ENCODE measurements at regions not wholly inside any gene's neighbourhood (a gene's known extent, or its start where the extent isn't known, plus 50 kb on each side); places are given as distances from the start of the nearest gene placed in this dataset.

DNA sequence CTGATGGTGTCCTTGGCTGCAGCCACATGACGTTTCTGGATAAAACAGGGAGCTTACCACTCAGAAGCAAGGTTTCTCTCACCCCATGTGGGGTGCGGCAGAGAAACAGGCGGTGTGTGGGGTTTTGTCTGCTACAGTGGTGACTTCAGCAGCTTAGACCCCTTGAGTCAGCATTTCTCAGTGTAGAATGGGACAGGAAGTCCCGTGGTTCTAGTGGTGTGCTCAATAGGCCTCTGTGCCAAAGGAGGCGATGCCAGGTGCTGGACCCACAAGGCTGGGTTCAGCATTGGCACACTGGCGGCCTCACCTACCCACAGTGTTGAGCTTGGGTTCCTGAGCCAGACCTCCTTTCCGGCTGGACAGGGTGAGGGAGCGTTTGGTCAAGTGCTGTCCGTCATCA lies 125.2 kb upstream of the SMIM23 start:
- Mint-ChIP-seq H3K27me3 (no peaks in the 10 kb centered on the region), H3K4me1 (ENCODE audit: low read depth) (peaks cover 10% of the 10 kb centered on the region), H3K9me3 (no peaks in the 10 kb centered on the region), H3K27ac (no peak overlapping the region), H3K36me3 (ENCODE audit: low read depth) (no peaks in the 10 kb centered on the region), H3K4me3 (no peak overlapping the region)
- intact Hi-C loops (cut with micrococcal nuclease): no loop called here

DNA sequence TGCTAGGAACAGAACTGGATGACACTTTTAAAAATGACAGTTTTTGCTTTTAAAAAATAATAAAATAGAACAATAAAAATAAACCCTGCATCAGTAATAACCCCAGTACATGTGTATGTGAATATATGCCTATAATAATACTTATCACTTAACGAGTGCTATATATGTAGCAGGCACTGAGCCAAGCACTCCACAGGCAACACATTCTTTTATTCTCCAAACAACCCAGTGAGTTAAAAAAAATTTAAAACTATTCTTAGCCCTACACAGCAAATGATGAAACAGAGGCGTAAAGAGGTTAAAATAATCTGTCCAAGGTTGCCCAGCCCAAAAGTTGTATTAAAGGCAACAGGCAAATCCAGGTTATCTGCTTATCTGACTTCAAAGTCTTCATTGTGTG lies 124.5 kb upstream of the SMIM23 start:
- Mint-ChIP-seq H3K4me1 (ENCODE audit: low read depth) (peaks cover 10% of the 10 kb centered on the region), H3K36me3 (ENCODE audit: low read depth) (no peaks in the 10 kb centered on the region), H3K27ac (no peak overlapping the region), H3K27me3 (no peaks in the 10 kb centered on the region), H3K4me3 (no peak overlapping the region), H3K9me3 (no peaks in the 10 kb centered on the region)
- intact Hi-C loops (cut with micrococcal nuclease): no loop called here

DNA sequence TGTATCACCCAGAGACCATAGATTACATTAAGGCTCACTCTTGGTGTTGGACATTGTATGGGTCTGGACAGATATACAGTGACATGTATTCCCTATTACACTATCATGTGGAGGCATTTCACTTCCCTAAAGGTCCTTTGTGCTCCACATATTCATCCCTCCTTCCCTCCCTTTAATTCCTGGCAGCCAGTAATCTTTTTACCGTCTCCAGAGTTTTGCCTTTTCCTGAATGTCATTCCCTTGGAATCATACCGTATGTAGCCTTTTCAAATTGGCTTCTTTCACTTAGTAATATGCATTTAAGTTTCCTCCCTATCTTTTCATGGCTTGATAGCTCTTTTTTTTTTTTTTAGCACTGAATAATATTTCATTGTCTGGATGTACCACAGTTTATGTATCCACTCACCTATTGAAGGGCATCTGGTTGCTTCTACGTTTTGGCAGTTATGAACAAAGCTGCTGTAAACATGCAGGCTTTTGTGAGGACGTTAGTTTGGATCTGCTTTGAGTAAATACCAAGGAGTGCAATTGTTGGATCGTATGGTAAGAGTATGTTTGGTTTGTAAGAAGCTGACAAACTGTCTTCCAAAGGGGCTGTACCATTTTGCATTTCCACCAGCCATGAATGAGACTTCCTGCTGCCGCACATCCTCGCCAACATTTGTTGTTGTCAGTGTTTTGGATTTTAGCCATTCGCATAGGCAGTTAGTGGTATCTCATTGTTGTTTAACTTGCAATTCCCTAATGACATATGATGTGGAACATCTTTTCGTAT lies 122.1 kb upstream of the SMIM23 start:
- intact Hi-C loops (cut with micrococcal nuclease): no loop called here
- no peak overlapping the region for H3K4me3 Mint-ChIP-seq
- peaks cover 10% of the 10 kb centered on the region for H3K4me1 Mint-ChIP-seq (ENCODE audit: low read depth)
- H3K27me3 Mint-ChIP-seq: peaks cover 3% of the 10 kb centered on the region
- H3K9me3 Mint-ChIP-seq: no peaks in the 10 kb centered on the region
- H3K36me3 Mint-ChIP-seq (ENCODE audit: low read depth): no peaks in the 10 kb centered on the region
- H3K27ac Mint-ChIP-seq: no peak overlapping the region

DNA sequence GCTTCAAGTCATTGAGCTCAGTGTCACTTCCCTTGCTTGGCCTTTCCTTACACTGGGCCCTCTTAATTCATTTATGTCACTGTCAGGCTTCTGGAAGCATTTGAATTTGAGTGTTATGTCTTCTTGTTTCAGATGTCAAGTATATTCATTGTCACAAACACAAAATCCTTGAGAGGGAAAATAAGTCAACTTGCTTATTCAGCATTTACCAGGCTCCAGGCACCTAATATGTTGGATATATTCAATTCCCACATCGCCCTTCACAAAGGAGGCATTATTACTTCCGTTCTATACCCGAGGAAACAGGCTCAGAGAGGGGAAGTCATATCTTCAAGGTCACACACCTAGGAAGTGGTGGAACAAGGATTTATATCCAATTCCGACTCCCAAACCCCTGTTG lies 121.1 kb upstream of the SMIM23 start:
- Mint-ChIP-seq H3K9me3 (no peaks in the 10 kb centered on the region), H3K27ac (no peak overlapping the region), H3K36me3 (ENCODE audit: low read depth) (no peaks in the 10 kb centered on the region), H3K4me1 (ENCODE audit: low read depth) (peaks cover 10% of the 10 kb centered on the region), H3K4me3 (no peak overlapping the region), H3K27me3 (peaks cover 3% of the 10 kb centered on the region)
- intact Hi-C loops (cut with micrococcal nuclease): no loop called here

DNA sequence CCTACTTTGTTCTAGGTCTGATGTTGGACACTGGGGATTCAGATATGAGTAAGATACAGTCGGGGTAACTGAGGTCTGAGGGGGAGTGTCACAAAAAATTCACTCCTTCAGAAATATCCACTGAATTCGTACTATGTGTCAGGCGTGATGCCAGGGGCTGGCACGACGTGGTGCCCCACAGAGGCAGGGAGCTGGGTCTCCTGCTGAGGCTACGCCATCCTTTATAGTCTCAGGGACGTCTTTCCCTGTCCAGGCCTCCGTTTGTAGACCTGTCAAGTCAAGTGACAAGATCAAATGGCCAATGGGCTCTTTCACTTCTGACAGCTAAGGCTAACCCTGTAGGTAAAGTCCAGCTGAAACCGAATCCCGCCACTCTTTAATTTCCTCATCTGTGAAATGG lies 118.8 kb upstream of the SMIM23 start:
- no peaks in the 10 kb centered on the region for H3K9me3 Mint-ChIP-seq
- H3K27me3 Mint-ChIP-seq: peaks cover 3% of the 10 kb centered on the region
- H3K36me3 Mint-ChIP-seq (ENCODE audit: low read depth): no peaks in the 10 kb centered on the region
- intact Hi-C loops (cut with micrococcal nuclease): no loop called here
- H3K4me1 Mint-ChIP-seq (ENCODE audit: low read depth): no peaks in the 10 kb centered on the region
- H3K4me3 Mint-ChIP-seq: no peak overlapping the region
- H3K27ac Mint-ChIP-seq: no peak overlapping the region

DNA sequence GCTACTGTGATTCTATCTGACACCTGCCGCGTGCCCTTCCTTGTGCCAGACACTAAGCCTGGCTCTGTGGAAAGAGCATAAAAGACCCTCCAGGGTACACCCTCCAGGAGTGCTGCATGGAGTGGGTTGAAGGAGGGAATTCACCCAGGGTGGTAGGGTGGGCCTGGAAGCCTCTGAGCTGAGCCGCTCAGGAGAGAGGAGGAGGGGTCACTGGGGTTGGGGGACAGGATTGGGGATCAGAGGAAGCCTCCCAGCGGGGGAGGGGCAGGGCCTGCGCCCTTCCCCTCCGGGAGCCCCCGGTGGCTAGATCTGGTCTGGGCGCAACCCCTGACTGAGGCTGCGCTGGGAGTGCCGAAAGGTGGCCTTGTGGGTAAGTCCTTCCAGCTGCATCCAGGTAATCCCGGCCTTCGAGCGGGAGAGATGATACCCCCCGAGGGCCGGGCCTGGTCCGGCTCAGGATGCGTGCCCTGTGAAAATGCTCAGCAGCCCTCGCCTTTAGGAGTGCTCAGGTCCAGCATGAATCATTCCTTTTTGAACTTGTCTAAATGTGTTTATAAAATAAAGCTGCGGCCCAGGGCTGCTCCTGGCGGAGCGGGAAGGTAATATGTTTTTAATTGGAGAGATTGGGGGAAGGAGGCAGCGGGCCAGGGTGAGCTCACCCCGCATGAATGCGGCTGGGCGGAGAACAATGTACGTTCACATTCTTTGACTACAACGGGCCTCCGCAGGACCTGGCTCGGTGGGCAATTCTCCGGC lies 118.1 kb upstream of the SMIM23 start:
- no peaks in the 10 kb centered on the region for H3K9me3 Mint-ChIP-seq
- no peaks in the 10 kb centered on the region for H3K36me3 Mint-ChIP-seq (ENCODE audit: low read depth)
- H3K4me1 Mint-ChIP-seq (ENCODE audit: low read depth): no peaks in the 10 kb centered on the region
- H3K4me3 Mint-ChIP-seq: no peak overlapping the region
- H3K27me3 Mint-ChIP-seq: peaks cover 3% of the 10 kb centered on the region
- no peak overlapping the region for H3K27ac Mint-ChIP-seq
- intact Hi-C loops (cut with micrococcal nuclease): no loop called here

DNA sequence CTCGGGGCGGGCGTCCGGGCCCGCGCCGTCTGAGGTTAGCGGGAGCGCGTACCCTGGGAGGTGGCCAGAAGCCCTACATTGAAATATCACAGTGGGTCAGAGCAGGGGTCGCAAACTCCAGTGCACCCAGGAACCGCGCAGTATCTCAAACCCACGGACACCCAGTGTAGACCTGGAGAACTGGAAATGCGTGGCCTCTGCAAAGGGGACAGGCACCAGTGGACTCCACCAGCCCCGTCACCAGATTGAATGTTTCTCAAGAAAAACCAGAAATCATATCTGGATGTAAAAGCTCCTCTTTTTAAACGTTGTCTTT lies 117.6 kb upstream of the SMIM23 start:
- intact Hi-C loops (cut with micrococcal nuclease): no loop called here
- H3K4me3 Mint-ChIP-seq: no peak overlapping the region
- peaks cover 3% of the 10 kb centered on the region for H3K27me3 Mint-ChIP-seq
- H3K9me3 Mint-ChIP-seq: no peaks in the 10 kb centered on the region
- H3K4me1 Mint-ChIP-seq (ENCODE audit: low read depth): no peaks in the 10 kb centered on the region
- H3K27ac Mint-ChIP-seq: no peak overlapping the region
- H3K36me3 Mint-ChIP-seq (ENCODE audit: low read depth): no peaks in the 10 kb centered on the region

DNA sequence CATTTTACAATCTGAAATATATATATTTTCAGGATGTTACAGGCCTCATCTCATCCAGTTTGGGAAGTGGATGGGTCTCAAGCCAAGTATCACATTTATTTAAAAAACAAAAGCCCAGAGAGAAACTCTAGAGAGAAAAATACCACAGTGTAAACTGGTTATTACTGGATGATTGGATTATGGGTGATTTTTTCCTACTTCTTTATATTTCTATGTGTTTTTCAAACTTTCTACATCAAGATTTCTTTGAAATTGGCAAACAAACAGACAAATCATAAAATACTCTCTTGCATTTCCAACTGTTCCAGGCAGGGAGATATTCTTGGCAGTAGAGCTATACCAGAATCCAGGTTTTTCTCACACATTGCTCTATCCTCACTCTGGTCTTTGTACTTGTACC lies 116.0 kb upstream of the SMIM23 start:
- Mint-ChIP-seq H3K27ac (no peak overlapping the region), H3K4me3 (no peak overlapping the region), H3K27me3 (peaks cover 3% of the 10 kb centered on the region), H3K4me1 (ENCODE audit: low read depth) (no peaks in the 10 kb centered on the region), H3K9me3 (no peaks in the 10 kb centered on the region), H3K36me3 (ENCODE audit: low read depth) (no peaks in the 10 kb centered on the region)
- intact Hi-C loops (cut with micrococcal nuclease): no loop called here

DNA sequence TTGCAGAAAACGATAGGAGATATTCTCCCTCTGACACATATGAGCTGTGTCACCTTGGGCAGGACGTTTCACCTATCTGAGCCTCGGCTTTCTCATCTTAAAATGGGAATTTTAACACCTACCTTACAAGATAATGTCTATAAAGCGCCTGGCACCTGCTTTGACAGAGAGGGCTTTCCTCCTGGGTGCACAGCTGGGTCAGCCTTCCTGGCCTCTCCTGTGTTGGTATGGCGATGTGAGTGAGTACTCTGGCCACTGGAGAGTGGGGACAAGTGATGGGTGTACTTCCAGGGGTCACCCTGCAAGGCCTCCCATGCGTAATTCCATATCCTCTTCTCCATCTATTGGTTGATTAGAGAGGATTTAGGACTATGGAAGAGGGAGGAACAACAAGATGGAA lies 113.1 kb upstream of the SMIM23 start:
- Mint-ChIP-seq H3K36me3 (ENCODE audit: low read depth) (no peaks in the 10 kb centered on the region), H3K27ac (no peak overlapping the region), H3K4me3 (no peak overlapping the region), H3K27me3 (peaks cover 7% of the 10 kb centered on the region), H3K9me3 (no peaks in the 10 kb centered on the region), H3K4me1 (ENCODE audit: low read depth) (peaks cover 20% of the 10 kb centered on the region)
- intact Hi-C loops (cut with micrococcal nuclease): no loop called here

DNA sequence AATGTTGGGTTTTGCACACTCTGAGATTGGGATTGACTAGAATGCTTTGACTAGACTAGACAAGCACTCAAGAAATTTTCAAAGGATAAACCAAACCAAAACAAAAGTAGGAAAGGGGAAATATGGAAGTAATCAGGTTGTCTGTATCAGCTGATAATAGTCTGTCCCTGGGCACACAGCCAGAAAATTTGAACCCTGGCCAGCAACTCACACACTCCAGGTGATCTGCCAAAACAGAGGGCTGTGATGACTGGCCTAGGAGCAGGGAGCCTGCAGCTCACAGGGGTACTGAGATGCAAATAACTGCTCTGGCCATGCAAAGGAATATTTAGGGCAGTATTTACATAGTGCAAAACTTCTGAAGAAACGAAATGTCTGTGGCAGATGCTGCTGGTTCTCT lies 112.3 kb upstream of the SMIM23 start:
- peaks cover 7% of the 10 kb centered on the region for H3K27me3 Mint-ChIP-seq
- no peaks in the 10 kb centered on the region for H3K36me3 Mint-ChIP-seq (ENCODE audit: low read depth)
- H3K4me3 Mint-ChIP-seq: no peak overlapping the region
- H3K27ac Mint-ChIP-seq: no peak overlapping the region
- H3K4me1 Mint-ChIP-seq (ENCODE audit: low read depth): peaks cover 20% of the 10 kb centered on the region
- intact Hi-C loops (cut with micrococcal nuclease): no loop called here
- H3K9me3 Mint-ChIP-seq: no peaks in the 10 kb centered on the region

DNA sequence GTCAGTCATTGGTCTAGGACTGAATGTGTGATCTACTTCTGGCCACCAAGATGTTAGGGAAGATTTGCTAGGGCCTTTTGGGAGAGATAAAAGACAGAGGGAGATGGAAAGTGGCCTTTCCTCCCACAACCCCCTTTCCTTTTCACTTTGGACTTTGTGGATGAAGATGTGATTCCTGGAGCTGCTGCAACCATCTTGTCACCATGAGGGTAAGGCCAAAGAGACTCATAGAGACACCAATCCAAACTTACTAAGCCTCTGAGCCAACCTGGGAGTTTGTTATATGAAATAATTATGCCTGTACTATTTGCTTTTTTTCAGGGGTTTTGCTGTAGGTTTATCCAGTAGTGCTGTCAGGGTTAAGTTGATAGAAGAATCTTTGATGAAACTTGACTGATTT lies 111.8 kb upstream of the SMIM23 start:
- Mint-ChIP-seq H3K9me3 (no peaks in the 10 kb centered on the region), H3K4me1 (ENCODE audit: low read depth) (peaks cover 20% of the 10 kb centered on the region), H3K27me3 (peaks cover 7% of the 10 kb centered on the region), H3K36me3 (ENCODE audit: low read depth) (no peaks in the 10 kb centered on the region), H3K4me3 (no peak overlapping the region), H3K27ac (no peak overlapping the region)
- intact Hi-C loops (cut with micrococcal nuclease): no loop called here

DNA sequence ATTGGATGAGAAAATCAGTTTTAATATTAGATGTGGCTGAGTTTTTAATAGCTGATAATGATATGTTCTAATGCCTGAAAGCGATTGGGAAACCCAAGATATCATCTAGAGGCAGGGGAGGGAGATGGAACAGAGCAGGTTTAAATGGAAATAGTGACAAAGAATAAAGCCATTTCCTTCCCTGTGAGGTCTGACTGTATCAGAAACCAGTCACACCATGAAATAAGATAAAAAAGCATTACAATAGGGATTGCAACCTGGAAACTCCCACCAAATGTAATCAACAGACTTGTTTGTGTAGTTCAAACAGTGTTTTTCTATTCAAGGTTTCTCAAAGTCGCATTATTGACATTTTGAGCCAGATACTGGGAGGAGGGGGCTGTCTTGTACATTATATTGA lies 110.1 kb upstream of the SMIM23 start:
- intact Hi-C loops (cut with micrococcal nuclease): no loop called here
- no peaks in the 10 kb centered on the region for H3K36me3 Mint-ChIP-seq (ENCODE audit: low read depth)
- H3K4me3 Mint-ChIP-seq: no peak overlapping the region
- peaks cover 25% of the 10 kb centered on the region for H3K4me1 Mint-ChIP-seq (ENCODE audit: low read depth)
- no peaks in the 10 kb centered on the region for H3K9me3 Mint-ChIP-seq
- H3K27ac Mint-ChIP-seq: no peak overlapping the region
- peaks cover 7% of the 10 kb centered on the region for H3K27me3 Mint-ChIP-seq

DNA sequence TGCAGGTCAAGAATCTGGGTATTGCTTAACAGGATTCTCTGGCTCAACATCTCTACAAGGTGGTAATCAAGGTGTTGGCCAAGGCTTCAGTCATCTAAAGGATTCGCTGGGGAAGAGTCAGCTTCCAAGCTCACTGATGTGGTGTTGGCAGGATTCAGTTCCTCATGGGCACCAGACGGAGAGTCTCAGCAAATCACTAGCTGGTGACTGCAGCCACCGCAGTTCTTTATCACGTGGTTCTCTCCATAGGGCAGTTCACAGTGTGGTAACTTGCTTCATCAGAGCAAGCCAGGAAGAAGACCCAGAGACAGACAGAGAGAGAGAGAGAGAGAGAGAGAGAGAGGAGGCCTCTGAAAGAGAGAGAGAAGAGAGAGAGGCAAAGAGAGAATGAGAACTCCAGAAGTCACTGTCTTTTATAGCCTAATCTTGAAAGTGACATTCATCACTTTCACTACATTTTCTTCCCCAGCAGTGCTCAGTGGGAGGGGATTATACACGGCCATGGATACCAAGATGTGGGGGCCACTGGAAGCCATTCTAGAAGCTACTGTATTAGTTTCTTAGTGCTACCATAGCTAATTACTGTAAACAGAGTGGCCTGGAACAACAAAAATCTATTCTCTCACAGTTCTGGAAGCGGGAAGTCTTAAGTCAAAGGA lies 109.2 kb upstream of the SMIM23 start:
- Mint-ChIP-seq H3K4me3 (no peak overlapping the region), H3K27ac (peak overlapping the region; percentile 20), H3K9me3 (no peaks in the 10 kb centered on the region), H3K27me3 (peaks cover 9% of the 10 kb centered on the region), H3K36me3 (ENCODE audit: low read depth) (no peaks in the 10 kb centered on the region), H3K4me1 (ENCODE audit: low read depth) (peaks cover 31% of the 10 kb centered on the region)
- intact Hi-C loops (cut with micrococcal nuclease): no loop called here

DNA sequence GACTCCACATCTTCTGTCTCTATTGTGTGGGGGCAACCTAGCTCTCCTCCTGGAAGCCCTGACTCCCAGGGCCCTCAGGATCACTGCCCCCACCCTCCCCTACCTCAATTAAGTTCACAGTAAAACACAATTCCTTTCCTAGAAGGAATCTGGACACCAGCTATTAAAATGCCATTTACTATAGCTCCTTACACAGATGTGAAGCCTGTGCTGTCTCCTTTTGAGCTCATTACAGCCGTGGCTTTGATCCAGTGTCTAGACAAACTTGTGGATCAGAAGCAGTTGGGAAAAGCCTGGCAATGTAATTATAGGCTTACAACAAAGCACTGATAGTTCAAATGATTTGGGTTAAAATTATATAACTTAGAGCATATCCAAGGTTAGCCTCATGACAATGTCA lies 107.0 kb upstream of the SMIM23 start:
- Mint-ChIP-seq H3K9me3 (no peaks in the 10 kb centered on the region), H3K36me3 (ENCODE audit: low read depth) (no peaks in the 10 kb centered on the region), H3K4me3 (no peak overlapping the region), H3K27me3 (peaks cover 23% of the 10 kb centered on the region), H3K27ac (no peak overlapping the region), H3K4me1 (ENCODE audit: low read depth) (peaks cover 52% of the 10 kb centered on the region)
- intact Hi-C loops (cut with micrococcal nuclease): no loop called here
